ENCODE measurements at regions not wholly inside any gene's neighbourhood (a gene's known extent, or its start where the extent isn't known, plus 50 kb on each side); places are given as distances from the start of the nearest gene placed in this dataset.

GRCh38 chr1:221117133-221117532 lies 237.9 kb downstream of the HLX start:
- Histone ChIP-seq H3K27me3 (ENCODE audit: control insufficient read depth, insufficient read depth, low read length) (no peaks in the 10 kb centered on the region), H3K4me3 (ENCODE audit: low read depth, low read length) (no peak overlapping the region), H3K36me3 (ENCODE audit: control insufficient read depth, insufficient read depth, low read length) (no peaks in the 10 kb centered on the region)
- ChIA-PET POLR2A (no interaction called here), CTCF (interaction anchor here (0.6 to 1.4 kb wide), 5 partner anchors 23 to 256 kb away, joined by 3 to 4 read pairs (median 3); no protein-coding TSS in a partner anchor)
- DNase-seq (ENCODE audit: low read depth), result no peak
- no peak for TF ChIP-seq CTCF (IDR thresholded peaks at IDR 0.05; ENCODE audit: insufficient read depth, low read depth, low read length)

GRCh38 chr1:221117548-221117951 lies 238.3 kb downstream of the HLX start:
- CTCF ChIA-PET, result interaction anchor here (0.6 to 1.4 kb wide), 5 partner anchors 22 to 256 kb away, joined by 3 to 4 read pairs (median 3); no protein-coding TSS in a partner anchor
- Histone ChIP-seq H3K27me3 (ENCODE audit: control insufficient read depth, insufficient read depth, low read length) (no peaks in the 10 kb centered on the region), H3K36me3 (ENCODE audit: control insufficient read depth, insufficient read depth, low read length) (no peaks in the 10 kb centered on the region), H3K4me3 (ENCODE audit: low read depth, low read length) (no peak overlapping the region)
- TF ChIP-seq CTCF (IDR thresholded peaks at IDR 0.05; ENCODE audit: insufficient read depth, low read depth, low read length), result no peak
- peak; percentile 70 for DNase-seq (ENCODE audit: low read depth)
- POLR2A ChIA-PET, result no interaction called here

GRCh38 chr1:221118176-221118937 lies 239.1 kb downstream of the HLX start:
- POLR2A ChIA-PET, result no interaction called here
- no peaks in the 10 kb centered on the region for H3K27me3 ChIP-seq (ENCODE audit: control insufficient read depth, insufficient read depth, low read length)

GRCh38 chr1:221118938-221119320 lies 239.7 kb downstream of the HLX start:
- no peak overlapping the region for H3K4me3 ChIP-seq (ENCODE audit: low read depth, low read length)
- POLR2A ChIA-PET, result no interaction called here
- TF ChIP-seq CTCF (IDR thresholded peaks at IDR 0.05; ENCODE audit: insufficient read depth, low read depth, low read length), result no peak
- CTCF ChIA-PET, result no interaction called here
- no peaks in the 10 kb centered on the region for H3K27me3 ChIP-seq (ENCODE audit: control insufficient read depth, insufficient read depth, low read length)
- DNase-seq (ENCODE audit: low read depth), result no peak
- no peaks in the 10 kb centered on the region for H3K36me3 ChIP-seq (ENCODE audit: control insufficient read depth, insufficient read depth, low read length)

More at GRCh38 chr1:221118176-221118937, 239.1 kb downstream of the HLX start:
- no peak for DNase-seq (ENCODE audit: low read depth)
- CTCF ChIA-PET, result interaction anchor here (1.0 to 1.1 kb wide), 2 partner anchors 145 to 152 kb away, joined by 3 read pairs; no protein-coding TSS in a partner anchor
- H3K36me3 ChIP-seq (ENCODE audit: control insufficient read depth, insufficient read depth, low read length), result no peaks in the 10 kb centered on the region
- no peak overlapping the region for H3K4me3 ChIP-seq (ENCODE audit: low read depth, low read length)
- no peak for TF ChIP-seq CTCF (IDR thresholded peaks at IDR 0.05; ENCODE audit: insufficient read depth, low read depth, low read length)

- ChIA-PET CTCF (interaction anchor here (1.2 kb wide), 1 partner anchor 36 kb away, joined by 3 read pairs; no protein-coding TSS in a partner anchor), POLR2A (no interaction called here)
- TF ChIP-seq CTCF (IDR thresholded peaks at IDR 0.05; ENCODE audit: insufficient read depth, low read depth, low read length), result no peak
- Histone ChIP-seq H3K36me3 (ENCODE audit: control insufficient read depth, insufficient read depth, low read length) (no peaks in the 10 kb centered on the region), H3K27me3 (ENCODE audit: control insufficient read depth, insufficient read depth, low read length) (no peaks in the 10 kb centered on the region), H3K4me3 (ENCODE audit: low read depth, low read length) (no peak overlapping the region)
- DNase-seq (ENCODE audit: low read depth), result no peak
Measured at GRCh38 chr1:221122501-221122900, 243.3 kb downstream of the HLX start.

All from BJ (cell line).